CD4-positive, CD25-positive, alpha-beta regulatory T cell (primary cell): ENCODE measurements at regions not wholly inside any gene's neighbourhood (a gene's known extent, or its start where the extent isn't known, plus 50 kb on each side); places are given as distances from the start of the nearest gene placed in this dataset.

Source experiments
- ATAC-seq, 2 donors: fragments of 150-1000 bp; cut with Tn5 transposase; one replicate each; pipeline ENCODE4 v1.10.0; 2021; ENCODE audit warnings: low read depth in 2 of 2, moderate number of reproducible peaks in 2 of 2, moderate library complexity in 1 of 2
- DNase-seq, 3 donors: peaks; one replicate each; pipeline versions ENCODE4 v3.0.0 to v3.0.0-alpha.2; 2012 to 2022; ENCODE audit warnings: mixed read lengths in 1 of 3
- H3K27ac ChIP-seq: one replicate; pipeline ENCODE4 v1.7.0; 2013; ENCODE audit warnings: mild to moderate bottlenecking, low read length; ENCODE audit not compliant: insufficient read depth, poor library complexity, severe bottlenecking
- H3K27me3 ChIP-seq: one replicate; pipeline ENCODE4 v1.7.0; 2013; ENCODE audit warnings: low read length; ENCODE audit not compliant: control insufficient read depth, insufficient read depth
- H3K36me3 ChIP-seq: one replicate; pipeline ENCODE4 v1.7.0; 2013; ENCODE audit warnings: mild to moderate bottlenecking, low read length, moderate library complexity; ENCODE audit not compliant: control insufficient read depth, insufficient read depth
- H3K4me1 ChIP-seq: 2 replicates; pipeline ENCODE4 v1.7.0; 2013; ENCODE audit warnings: mild to moderate bottlenecking, low read length; ENCODE audit not compliant: insufficient read depth, control insufficient read depth, poor library complexity, severe bottlenecking
- H3K4me3 ChIP-seq: one replicate; pipeline ENCODE4 v1.7.0; 2013; ENCODE audit warnings: low read depth, mild to moderate bottlenecking, low read length, moderate library complexity
- H3K9me3 ChIP-seq, 2 experiments: 1 replicate in 1 of 2; 2 replicates in 1 of 2; pipeline ENCODE4 v1.7.0; 2013; ENCODE audit warnings: low read length in 2 of 2, mild to moderate bottlenecking in 1 of 2, moderate library complexity in 1 of 2; ENCODE audit not compliant: control insufficient read depth in 2 of 2
- H3K27ac Mint-ChIP-seq, 3 donors: one replicate each; pipeline ENCODE4 v1.8.0; 2020 to 2022; ENCODE audit warnings: mild to moderate bottlenecking in 3 of 3, mixed read lengths in 3 of 3, moderate library complexity in 2 of 3
- H3K27me3 Mint-ChIP-seq: one replicate; pipeline ENCODE4 v1.8.0; 2022; ENCODE audit warnings: mild to moderate bottlenecking, mixed read lengths
- H3K36me3 Mint-ChIP-seq: one replicate; pipeline ENCODE4 v1.8.0; 2020; ENCODE audit warnings: mixed read lengths
- H3K4me1 Mint-ChIP-seq, 4 donors: one replicate each; pipeline ENCODE4 v1.8.0; 2020 to 2022; ENCODE audit warnings: mixed read lengths in 4 of 4, mild to moderate bottlenecking in 1 of 4
- H3K4me3 Mint-ChIP-seq, 4 donors: one replicate each; pipeline ENCODE4 v1.8.0; 2020 to 2022; ENCODE audit warnings: mild to moderate bottlenecking in 4 of 4, mixed read lengths in 4 of 4, moderate library complexity in 3 of 4
- H3K9me3 Mint-ChIP-seq, 7 donors: one replicate each; pipeline ENCODE4 v1.8.0; 2020 to 2022; ENCODE audit warnings: mixed read lengths in 7 of 7, mild to moderate bottlenecking in 3 of 7, moderate library complexity in 2 of 7

DNA sequence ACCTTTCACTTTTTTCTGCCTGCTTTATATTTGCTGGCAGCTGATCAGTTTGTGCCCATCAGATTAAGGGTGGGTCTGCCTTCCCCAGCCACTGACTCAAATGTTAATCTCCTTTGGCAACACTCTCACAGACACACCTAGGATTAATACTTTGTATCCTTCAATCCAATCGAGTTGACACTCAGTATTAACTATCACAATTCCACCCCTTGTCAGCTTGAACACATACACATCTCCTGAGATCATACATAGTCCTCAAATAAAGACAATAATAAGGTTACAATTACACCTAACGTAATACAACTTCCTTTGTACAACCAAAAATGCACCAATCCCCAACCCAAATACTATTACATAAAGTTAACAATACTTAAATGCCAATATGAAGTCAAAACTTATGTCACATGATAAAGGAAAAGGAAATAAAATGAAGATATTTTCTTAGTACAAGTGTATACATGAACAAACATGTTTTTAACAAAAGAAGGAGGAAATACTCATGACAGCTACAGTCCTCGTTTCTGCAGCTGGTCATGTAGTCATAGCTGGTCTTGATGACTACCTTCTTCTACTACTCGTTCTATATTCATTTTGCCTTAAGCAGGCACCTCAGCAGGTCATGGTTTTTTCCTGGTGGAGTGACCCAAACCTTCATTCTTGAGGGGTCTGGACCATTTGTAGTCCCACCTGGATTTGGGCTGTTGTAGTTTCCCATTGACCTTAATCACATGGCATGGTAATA is 96.7 kb upstream of the CABCOCO1 start:
- Mint-ChIP-seq H3K4me3 (no peak overlapping the region), H3K36me3 (no peaks in the 10 kb centered on the region), H3K4me1 (no peaks in the 10 kb centered on the region), H3K27me3 (no peaks in the 10 kb centered on the region), H3K27ac (no peak overlapping the region), H3K9me3 (peaks cover 0 to 8% (median 1%) of the 10 kb centered on the region in 7 donors)
- Histone ChIP-seq H3K27ac (no peak overlapping the region), H3K9me3 (no peaks in the 10 kb centered on the region), H3K27me3 (no peaks in the 10 kb centered on the region), H3K36me3 (no peaks in the 10 kb centered on the region), H3K4me3 (no peak overlapping the region), H3K4me1 (no peaks in the 10 kb centered on the region)
- ATAC-seq = no peak
- DNase-seq = no peak

DNA sequence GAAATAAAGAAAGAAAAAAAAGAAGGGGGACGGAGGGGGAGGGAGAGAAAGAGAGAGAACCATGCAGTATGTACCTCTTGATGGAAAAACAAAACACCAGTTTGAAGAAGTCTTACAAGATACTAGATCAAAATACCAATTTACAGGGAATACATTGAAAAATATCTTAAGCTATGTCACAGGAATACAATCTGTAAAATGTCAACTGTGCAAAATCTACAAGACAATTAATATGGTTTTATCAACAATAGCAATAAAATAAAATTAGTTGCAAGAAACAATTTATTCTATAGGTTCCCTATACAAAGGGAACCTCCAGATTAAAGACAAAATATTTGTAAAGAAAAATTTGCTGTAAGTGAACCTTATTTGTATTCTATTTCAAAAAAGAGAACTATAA is 98.3 kb upstream of the CABCOCO1 start:
- DNase-seq (no peak), ATAC-seq (no peak)
- H3K4me1 ChIP-seq = no peaks in the 10 kb centered on the region
- H3K36me3 Mint-ChIP-seq = no peaks in the 10 kb centered on the region
- H3K4me3 ChIP-seq = no peak overlapping the region
- no peaks in the 10 kb centered on the region for H3K9me3 ChIP-seq
- no peak overlapping the region for H3K27ac ChIP-seq
- H3K4me1 Mint-ChIP-seq = no peaks in the 10 kb centered on the region
- no peaks in the 10 kb centered on the region for H3K9me3 Mint-ChIP-seq
- H3K27me3 Mint-ChIP-seq = no peaks in the 10 kb centered on the region
- no peaks in the 10 kb centered on the region for H3K27me3 ChIP-seq
- no peak overlapping the region for H3K4me3 Mint-ChIP-seq
- no peaks in the 10 kb centered on the region for H3K36me3 ChIP-seq
- H3K27ac Mint-ChIP-seq = no peak overlapping the region

DNA sequence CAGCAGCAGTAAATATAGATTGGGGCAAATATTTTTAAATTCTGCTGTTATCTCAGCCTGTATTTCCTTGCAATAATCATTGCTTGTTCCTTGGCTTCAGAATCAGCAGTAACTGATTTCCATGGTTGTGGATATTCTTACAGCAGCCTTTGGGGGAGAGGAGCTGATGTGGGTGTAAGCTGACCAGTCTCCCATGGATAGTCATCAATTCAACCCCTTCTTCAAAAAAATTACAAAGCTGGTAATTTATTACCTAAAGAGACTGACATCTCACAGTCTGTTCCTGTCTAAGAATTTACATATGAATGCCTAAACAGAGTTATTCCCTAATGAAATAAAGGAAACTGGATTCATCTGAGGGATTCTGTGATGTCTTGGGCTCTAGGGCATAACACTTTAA is 103.1 kb upstream of the CABCOCO1 start:
- Mint-ChIP-seq H3K9me3 (no peaks in the 10 kb centered on the region), H3K4me1 (no peaks in the 10 kb centered on the region), H3K4me3 (no peak overlapping the region), H3K36me3 (no peaks in the 10 kb centered on the region), H3K27ac (no peak overlapping the region), H3K27me3 (peaks cover 8% of the 10 kb centered on the region)
- ATAC-seq (no peak), DNase-seq (no peak)
- no peak overlapping the region for H3K4me3 ChIP-seq
- no peaks in the 10 kb centered on the region for H3K4me1 ChIP-seq
- H3K9me3 ChIP-seq = no peaks in the 10 kb centered on the region
- no peak overlapping the region for H3K27ac ChIP-seq
- H3K36me3 ChIP-seq = no peaks in the 10 kb centered on the region
- peaks cover 2% of the 10 kb centered on the region for H3K27me3 ChIP-seq

DNA sequence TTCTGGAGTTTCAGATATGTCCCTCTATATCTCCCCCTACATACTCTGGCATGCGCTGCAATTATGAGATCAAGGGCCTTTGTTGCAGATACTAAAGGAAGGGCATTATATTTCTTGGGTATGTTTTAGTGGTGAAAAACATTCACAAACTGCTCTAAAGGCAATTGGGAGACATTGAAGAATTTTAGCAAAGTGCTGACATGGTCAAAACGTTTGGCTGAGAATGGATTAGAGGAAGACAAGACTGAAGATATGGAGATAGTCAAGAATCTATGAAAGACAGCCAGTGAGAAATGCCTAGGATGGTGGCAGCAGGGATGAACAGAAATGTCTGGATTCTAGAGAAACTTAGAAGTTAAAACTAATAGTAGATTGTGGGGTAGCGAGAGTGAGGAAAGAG is 104.5 kb upstream of the CABCOCO1 start:
- Histone ChIP-seq H3K4me1 (no peaks in the 10 kb centered on the region), H3K36me3 (no peaks in the 10 kb centered on the region), H3K27me3 (peaks cover 2% of the 10 kb centered on the region), H3K27ac (no peak overlapping the region), H3K9me3 (no peaks in the 10 kb centered on the region), H3K4me3 (no peak overlapping the region)
- Mint-ChIP-seq H3K4me1 (no peaks in the 10 kb centered on the region), H3K36me3 (no peaks in the 10 kb centered on the region), H3K9me3 (peaks cover 0 to 2% (median 0%) of the 10 kb centered on the region in 7 donors), H3K4me3 (no peak overlapping the region), H3K27ac (no peak overlapping the region), H3K27me3 (peaks cover 17% of the 10 kb centered on the region)
- DNase-seq (no peak), ATAC-seq (no peak)

DNA sequence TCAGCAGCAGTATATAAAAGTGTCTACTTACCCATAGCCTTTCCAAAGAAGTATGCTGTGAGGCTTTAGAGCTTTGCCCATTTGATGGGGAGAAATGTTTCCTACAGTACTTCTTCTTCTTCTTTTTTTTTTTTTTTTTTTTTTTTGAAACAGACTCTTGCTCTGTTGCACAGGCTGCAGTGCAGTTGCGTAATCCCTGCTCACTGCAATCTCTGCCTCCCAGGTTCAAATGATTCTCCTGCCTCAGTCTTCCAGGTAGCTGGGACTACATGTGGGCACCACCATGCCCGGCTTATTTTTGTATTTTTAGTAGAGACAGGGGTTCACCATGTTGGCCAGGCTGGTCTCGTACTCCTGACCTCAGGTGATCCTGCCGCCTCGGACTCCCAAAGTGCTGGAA is 101.7 kb upstream of the TMEM26 start:
- Histone ChIP-seq H3K36me3 (no peaks in the 10 kb centered on the region), H3K27ac (no peak overlapping the region), H3K4me1 (no peaks in the 10 kb centered on the region), H3K4me3 (no peak overlapping the region), H3K9me3 (no peaks in the 10 kb centered on the region), H3K27me3 (peaks cover 2% of the 10 kb centered on the region)
- no peak overlapping the region for H3K4me3 Mint-ChIP-seq
- ATAC-seq = no peak
- no peaks in the 10 kb centered on the region for H3K4me1 Mint-ChIP-seq
- no peak for DNase-seq
- no peaks in the 10 kb centered on the region for H3K36me3 Mint-ChIP-seq
- H3K9me3 Mint-ChIP-seq = peaks cover 0 to 2% (median 0%) of the 10 kb centered on the region in 7 donors
- peaks cover 22% of the 10 kb centered on the region for H3K27me3 Mint-ChIP-seq
- H3K27ac Mint-ChIP-seq = no peak overlapping the region

DNA sequence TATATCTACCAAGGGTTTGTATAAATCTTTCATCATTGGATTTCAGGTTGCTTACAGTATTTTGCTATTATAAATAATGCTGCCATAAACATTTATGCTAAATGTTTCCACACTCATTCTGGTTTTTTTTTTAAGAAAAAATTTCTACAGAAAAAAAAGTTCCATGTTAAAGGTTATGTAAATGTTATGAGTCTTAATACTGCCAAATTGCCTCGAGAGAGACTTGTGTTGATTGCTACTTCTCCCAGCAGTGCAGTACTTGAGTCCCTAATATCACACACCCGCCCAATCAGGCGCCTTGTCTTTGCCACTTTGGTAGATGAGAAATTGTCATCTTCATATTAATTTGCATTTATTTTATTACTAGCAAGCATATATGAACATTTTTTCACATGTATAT is 96.7 kb upstream of the TMEM26 start:
- peaks cover 14% of the 10 kb centered on the region for H3K27me3 Mint-ChIP-seq
- no peak overlapping the region for H3K4me3 Mint-ChIP-seq
- no peak for DNase-seq
- H3K27ac Mint-ChIP-seq = no peak overlapping the region
- no peak for ATAC-seq
- Histone ChIP-seq H3K27ac (no peak overlapping the region), H3K9me3 (no peaks in the 10 kb centered on the region), H3K36me3 (no peaks in the 10 kb centered on the region), H3K4me1 (no peaks in the 10 kb centered on the region), H3K27me3 (no peaks in the 10 kb centered on the region), H3K4me3 (no peak overlapping the region)
- H3K4me1 Mint-ChIP-seq = no peaks in the 10 kb centered on the region
- peaks cover 0 to 2% (median 0%) of the 10 kb centered on the region in 7 donors for H3K9me3 Mint-ChIP-seq
- H3K36me3 Mint-ChIP-seq = no peaks in the 10 kb centered on the region

DNA sequence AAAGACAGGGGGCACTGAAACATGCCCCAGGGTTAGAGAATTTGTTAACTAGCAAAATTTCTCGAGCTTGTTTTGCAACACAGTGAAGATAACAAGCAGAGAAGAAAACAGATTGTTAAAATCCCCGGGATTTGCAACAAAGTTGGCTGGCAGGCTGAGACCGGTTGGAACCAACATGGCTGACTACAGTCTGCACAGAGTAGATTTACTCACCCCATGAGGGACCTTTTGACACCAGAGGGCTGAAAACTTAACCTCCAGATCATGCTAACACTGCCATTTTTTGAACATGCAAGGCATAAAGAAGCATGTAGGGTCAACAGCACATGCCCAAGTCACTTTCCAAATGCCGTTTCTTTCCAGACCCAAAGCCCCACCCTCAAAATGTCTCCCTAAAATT is 95.2 kb upstream of the TMEM26 start:
- peaks cover 7% of the 10 kb centered on the region for H3K27me3 Mint-ChIP-seq
- H3K4me3 ChIP-seq = no peak overlapping the region
- peaks cover 0 to 5% (median 0%) of the 10 kb centered on the region in 7 donors for H3K9me3 Mint-ChIP-seq
- no peaks in the 10 kb centered on the region for H3K36me3 Mint-ChIP-seq
- H3K27me3 ChIP-seq = no peaks in the 10 kb centered on the region
- no peaks in the 10 kb centered on the region for H3K36me3 ChIP-seq
- H3K4me3 Mint-ChIP-seq = no peak overlapping the region
- no peak overlapping the region for H3K27ac ChIP-seq
- no peaks in the 10 kb centered on the region for H3K9me3 ChIP-seq
- no peaks in the 10 kb centered on the region for H3K4me1 Mint-ChIP-seq
- ATAC-seq (no peak), DNase-seq (no peak)
- H3K4me1 ChIP-seq = no peaks in the 10 kb centered on the region
- H3K27ac Mint-ChIP-seq = no peak overlapping the region

DNA sequence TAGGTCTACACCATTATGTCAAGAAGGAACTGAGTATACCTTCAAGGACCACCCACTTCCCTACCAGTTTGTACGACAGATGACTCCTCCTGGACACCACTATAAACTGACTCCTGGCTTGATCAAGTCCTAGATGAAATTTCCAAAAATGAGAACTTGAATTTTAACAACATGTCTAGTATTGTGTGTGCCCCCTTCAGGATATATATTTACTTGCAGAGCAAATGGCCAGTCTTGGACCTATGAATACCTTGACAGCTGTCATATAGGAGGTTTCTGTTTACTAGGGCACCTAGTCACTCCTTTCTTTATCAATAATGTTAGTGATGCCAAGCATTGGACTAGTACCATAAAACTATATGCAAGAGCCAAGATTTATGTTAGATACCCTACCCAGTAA is 94.1 kb upstream of the TMEM26 start:
- H3K9me3 Mint-ChIP-seq = peaks cover 0 to 5% (median 0%) of the 10 kb centered on the region in 7 donors
- Histone ChIP-seq H3K27ac (no peak overlapping the region), H3K9me3 (no peaks in the 10 kb centered on the region), H3K4me1 (no peaks in the 10 kb centered on the region), H3K27me3 (no peaks in the 10 kb centered on the region), H3K36me3 (no peaks in the 10 kb centered on the region), H3K4me3 (no peak overlapping the region)
- no peak overlapping the region for H3K27ac Mint-ChIP-seq
- H3K27me3 Mint-ChIP-seq = peaks cover 8% of the 10 kb centered on the region
- ATAC-seq (no peak), DNase-seq (no peak)
- H3K4me3 Mint-ChIP-seq = no peak overlapping the region
- no peaks in the 10 kb centered on the region for H3K36me3 Mint-ChIP-seq
- no peaks in the 10 kb centered on the region for H3K4me1 Mint-ChIP-seq
